ENCODE measurements at regions not wholly inside any gene's neighbourhood (a gene's known extent, or its start where the extent isn't known, plus 50 kb on each side); places are given as distances from the start of the nearest gene placed in this dataset.

GRCh38 chr4:7120341-7120740 is 52.5 kb upstream of the GRPEL1 start:
- no peaks in the 10 kb centered on the region for H3K27me3 ChIP-seq (replicated peaks; ENCODE audit: insufficient read depth)
- intact Hi-C loops (cut with DNase I) = no loop called here
- no peak for TF ChIP-seq POLR2AphosphoS5 (IDR thresholded peaks at IDR 0.05)
- no peak for TF ChIP-seq POLR2A (IDR thresholded peaks at IDR 0.05)
- no peak for TF ChIP-seq CTCF (IDR thresholded peaks at IDR 0.05)
- H3K9me3 ChIP-seq = no peaks in the 10 kb centered on the region
- no peak for DNase-seq (ENCODE audit: low spot score)
- WGBS = 87% methylated on average over 8 of the region's 8 CpGs
- H3K4me1 ChIP-seq (replicated peaks) = no peaks in the 10 kb centered on the region
- no peak overlapping the region for H3K4me3 ChIP-seq
- H3K36me3 ChIP-seq = no peaks in the 10 kb centered on the region
- H3K27ac ChIP-seq = no peak overlapping the region

- TF ChIP-seq POLR2AphosphoS5 (IDR thresholded peaks at IDR 0.05) = no peak
- TF ChIP-seq POLR2A (IDR thresholded peaks at IDR 0.05) = no peak
- TF ChIP-seq CTCF (IDR thresholded peaks at IDR 0.05) = no peak
- Histone ChIP-seq H3K36me3 (no peaks in the 10 kb centered on the region), H3K27ac (no peak overlapping the region), H3K4me1 (replicated peaks) (no peaks in the 10 kb centered on the region), H3K27me3 (replicated peaks; ENCODE audit: insufficient read depth) (no peaks in the 10 kb centered on the region), H3K4me3 (no peak overlapping the region), H3K9me3 (no peaks in the 10 kb centered on the region)
- 90% methylated on average over 2 of the region's 2 CpGs for WGBS
- DNase-seq (ENCODE audit: low spot score) = no peak
- intact Hi-C loops (cut with DNase I) = no loop called here
Measured at GRCh38 chr4:7118013-7118832, 50.4 kb upstream of the GRPEL1 start.

Data from prostate gland (tissue), 2 donors.